ELF-1 (cell line): ENCODE measurements at regions not wholly inside any gene's neighbourhood (a gene's known extent, or its start where the extent isn't known, plus 50 kb on each side); places are given as distances from the start of the nearest gene placed in this dataset.

ENCODE experiments used
- DNase-seq: peaks from one replicate; pipeline ENCODE4 v3.0.0-alpha.2; 2016; ENCODE audit warnings: low read depth, low spot score

DNA sequence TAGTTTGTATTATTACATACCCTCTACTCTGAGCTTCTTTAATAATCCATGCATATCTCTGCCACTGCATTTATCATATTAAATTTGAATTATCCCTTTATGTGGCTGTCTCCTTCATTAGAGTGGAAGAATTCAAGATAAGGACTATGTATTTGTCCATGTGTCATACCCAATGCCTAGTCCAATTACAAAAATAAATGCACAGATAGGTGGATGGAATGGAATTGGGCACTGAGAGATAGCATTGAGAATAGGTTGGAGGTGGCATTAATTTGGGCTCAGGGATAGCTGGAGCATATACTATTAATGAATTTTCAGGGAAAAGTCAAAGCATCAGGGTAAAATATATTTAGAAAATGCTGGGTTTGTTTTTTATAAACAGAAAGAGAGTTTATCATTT, 893.2 kb downstream of the EPHA4 start:
- DNase-seq, result no peak

DNA sequence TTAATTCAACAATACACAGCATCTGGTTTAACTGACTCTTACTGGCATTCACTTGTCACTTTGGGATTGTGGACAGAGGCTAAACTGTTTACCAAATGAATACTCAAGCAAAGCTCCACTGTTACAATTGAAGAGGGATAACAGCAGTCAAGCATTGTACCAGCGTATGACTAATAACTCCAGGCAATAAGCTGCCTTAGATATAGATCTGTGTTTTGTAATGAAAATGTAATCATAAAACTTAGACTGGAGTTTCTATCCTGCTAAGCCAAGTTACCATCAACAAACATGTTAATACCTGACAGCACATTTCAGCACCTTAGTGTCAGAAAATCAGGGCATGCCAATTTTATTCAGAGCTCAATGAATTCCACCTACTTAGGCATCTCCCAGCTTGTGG, 889.5 kb downstream of the EPHA4 start:
- no peak for DNase-seq

DNA sequence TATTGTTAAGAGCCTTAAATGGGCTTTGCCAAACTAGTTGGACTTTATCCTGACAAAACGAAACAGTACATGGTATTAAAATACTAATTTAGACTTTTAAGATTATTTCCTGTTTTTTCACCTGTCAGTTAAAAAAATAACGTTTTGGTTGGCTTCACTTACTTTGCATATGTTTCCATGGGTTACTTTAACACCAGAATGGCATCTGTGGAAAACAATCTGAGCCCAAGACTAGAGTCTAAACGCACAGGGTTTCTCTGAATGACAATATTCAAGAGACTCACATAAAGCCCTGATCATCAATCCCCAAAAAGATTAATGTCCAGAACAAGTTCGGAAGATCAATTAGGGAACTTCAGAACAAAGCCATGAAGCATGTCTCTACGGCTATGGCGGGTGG, 888.0 kb downstream of the EPHA4 start:
- DNase-seq, result no peak

DNA sequence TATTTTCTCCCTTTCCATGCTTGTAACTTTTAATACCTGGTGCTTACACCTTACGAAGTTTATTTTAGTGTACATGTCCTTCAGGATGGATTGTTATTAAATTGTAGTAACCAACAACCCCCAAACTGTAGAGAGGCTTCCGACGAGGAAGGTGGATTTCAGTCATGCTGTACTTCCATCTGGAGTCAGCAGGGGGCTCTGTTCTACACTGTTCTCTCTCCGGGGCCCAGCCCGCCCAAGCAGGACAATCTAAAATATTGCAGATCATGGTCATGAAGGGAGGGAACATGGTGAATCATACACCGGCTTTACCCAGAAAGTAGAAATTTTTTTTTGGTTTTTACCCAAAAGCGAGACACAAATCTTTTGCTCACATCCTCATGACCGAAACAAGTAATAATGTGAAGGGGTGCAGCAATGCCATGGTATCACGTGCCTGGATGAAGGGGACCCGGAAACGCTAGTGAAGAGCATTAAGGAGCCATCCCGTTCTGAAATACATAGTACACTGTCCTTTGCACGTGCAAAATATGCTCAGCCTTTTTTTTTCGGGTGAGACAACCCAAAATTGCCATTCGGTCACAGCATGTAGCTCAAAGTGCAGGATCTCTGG, 884.8 kb downstream of the EPHA4 start:
- peak; percentile 60 for DNase-seq

DNA sequence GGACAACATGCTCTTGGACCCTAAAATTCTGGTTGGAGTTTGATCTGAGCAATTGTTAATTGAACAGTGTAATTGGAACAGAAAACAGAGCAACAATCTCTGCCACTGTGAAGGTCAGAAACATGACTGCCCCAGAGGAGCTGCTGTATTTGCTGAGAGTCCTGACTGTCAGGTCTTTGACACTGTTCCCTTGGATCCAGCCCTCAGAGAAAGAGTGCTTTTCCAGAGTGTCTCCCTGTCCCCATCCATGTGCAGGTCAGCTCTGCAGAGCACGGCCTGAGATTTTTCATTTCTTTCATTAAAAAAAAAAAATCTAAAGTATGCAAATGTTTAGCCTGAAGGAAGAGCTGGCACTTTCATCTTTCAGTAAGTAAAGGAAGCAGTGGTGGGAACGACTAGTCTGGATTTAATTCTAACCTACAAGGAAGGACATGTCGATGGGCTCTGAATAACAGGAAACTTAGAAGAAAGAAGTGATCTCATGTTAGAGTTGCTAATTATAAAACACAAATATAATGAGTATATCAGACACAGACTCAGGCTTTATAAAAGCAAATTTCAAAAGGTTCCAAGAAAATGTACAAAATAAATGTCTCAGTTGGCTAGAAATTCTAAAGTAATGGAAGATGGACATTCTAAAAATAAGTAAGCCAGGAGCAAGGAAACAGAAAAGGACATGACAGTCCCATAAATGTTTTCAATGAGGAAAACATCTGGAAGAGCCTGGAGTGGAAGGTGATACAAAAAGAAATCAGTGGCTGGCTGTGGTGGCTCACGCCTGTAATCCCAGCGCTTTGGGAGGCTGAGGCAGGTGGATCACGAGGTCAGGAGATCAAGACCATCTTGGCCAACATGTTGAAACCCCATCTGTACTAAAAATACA, 876.5 kb downstream of the EPHA4 start:
- DNase-seq, result no peak

DNA sequence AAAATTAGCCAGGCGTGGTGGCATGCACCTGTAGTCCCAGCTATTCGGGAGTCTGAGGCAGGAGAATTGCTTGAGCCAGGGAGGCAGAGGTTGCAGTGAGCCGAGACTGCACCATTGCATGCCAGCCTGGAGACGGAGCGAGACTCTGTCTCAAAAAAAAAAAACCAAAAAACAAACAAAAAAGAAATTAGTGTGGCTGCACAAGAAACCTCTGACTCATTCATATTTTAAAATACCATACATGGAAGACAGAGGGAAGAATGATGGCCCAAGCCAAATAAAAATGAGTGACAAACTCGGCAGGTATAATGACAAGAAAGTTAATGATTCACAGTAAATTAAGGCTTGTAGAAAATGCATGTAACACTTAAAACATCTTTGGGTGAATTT, 875.8 kb downstream of the EPHA4 start:
- DNase-seq, result no peak

DNA sequence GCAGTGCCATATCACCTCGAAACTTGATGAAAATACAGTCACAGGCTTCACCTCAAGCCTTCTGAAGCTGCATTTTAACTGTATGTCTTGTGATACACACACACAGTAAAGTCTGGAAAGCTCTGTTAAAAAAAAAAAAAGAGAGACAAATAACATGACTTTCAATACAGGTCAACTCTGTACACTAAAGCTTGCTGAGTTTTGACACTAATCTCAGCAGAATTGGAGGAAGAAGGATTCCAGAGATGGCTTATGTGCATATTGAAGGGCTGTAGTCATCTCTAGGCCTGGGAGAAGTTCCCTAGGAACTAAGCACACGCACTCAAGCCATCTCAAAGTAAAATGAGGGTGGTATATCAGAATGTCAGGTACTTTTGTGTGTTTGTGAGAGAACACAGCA, 875.1 kb downstream of the EPHA4 start:
- DNase-seq, result no peak

DNA sequence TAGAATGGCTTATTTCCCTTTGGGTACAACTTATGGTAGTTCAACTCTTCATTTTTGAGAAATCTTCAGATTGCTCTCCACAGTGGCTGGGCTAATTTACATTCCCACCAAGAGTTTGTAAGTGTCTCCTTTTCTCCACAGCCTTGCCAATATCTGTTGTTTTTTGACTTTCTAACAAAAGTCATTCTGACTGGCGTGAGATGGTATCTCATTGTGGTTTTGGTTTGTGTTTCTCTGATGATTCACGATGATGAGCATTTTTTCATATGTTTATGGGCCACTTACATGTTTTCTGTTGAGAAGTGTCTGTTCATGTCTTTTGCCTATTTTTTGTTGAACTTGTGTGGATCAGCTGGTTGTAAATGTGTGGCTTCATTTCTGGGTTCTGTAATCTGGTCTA, 871.0 kb downstream of the EPHA4 start:
- no peak for DNase-seq

DNA sequence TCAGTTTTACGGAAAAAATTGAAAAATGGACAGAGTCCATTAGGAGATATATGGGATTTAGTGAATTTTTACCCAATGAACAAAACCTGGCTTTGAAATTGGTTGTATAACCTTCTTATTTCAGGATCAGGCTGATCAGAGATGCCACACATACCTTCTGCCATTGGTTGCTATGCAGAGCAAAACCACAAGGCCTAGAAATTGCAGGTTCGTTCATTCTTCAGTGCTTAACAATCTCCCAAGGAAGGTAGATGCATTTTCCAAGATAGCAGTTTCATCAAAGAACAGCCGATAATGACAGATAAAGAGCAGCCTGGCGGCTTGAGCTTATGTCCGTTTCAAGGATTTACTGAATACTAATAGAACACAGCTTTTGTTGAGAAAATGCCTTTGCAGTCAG, 868.8 kb downstream of the EPHA4 start:
- no peak for DNase-seq

DNA sequence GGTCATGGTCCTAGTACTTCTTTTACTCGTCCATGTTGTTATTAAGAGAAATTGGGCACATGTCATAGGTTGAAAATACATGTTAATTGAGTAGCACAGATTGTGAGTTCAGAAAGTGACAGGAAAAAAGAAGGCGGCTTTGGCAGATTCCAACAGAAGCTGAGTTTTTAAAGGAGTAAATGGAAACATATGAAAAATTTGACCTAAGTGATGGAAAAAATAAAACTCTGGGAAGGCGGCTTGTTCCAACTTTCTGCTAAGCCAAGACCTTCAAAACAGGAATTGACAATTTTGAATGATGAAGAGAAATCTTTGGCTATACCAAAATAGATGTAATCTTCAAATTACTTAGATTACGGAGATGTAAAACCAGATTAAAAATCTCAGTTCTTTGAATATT, 868.0 kb downstream of the EPHA4 start:
- no peak for DNase-seq

DNA sequence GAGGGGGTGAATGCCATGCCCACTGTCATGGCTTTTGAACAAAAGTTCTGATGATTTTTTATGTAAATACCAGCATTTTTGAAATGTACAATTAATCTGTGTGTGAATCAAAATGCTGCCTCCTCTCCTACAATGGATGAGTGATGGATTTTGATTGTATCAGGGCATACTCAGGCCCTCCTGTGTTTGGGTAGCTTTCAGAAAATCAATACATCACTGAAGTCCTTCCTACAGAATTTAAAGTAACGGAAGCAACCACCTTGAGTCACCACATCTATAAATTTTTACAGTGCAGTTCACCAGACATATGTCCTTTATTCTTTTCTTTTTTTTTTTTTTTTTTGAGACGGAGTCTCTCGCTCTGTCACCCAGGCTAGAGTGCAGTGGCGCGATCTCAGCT, 867.3 kb downstream of the EPHA4 start:
- DNase-seq, result no peak

DNA sequence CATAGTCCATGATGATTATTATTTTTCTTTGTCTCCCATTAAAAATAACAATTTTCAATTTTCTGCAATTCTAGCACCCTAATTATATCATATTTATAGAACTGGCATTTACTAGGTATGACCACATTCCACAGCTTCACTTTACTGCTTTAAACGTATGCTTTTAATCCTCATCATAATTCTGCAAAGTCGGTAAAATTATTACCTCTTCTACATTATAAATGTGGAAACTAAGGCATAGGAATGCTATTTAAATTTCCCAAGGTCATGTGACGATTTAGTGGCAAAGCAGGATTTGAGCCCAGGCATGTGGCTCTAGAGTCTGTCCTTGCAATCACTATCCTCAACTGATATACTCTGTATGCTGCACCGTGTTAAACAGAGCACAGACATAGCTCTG, 866.4 kb downstream of the EPHA4 start:
- DNase-seq, result no peak

DNA sequence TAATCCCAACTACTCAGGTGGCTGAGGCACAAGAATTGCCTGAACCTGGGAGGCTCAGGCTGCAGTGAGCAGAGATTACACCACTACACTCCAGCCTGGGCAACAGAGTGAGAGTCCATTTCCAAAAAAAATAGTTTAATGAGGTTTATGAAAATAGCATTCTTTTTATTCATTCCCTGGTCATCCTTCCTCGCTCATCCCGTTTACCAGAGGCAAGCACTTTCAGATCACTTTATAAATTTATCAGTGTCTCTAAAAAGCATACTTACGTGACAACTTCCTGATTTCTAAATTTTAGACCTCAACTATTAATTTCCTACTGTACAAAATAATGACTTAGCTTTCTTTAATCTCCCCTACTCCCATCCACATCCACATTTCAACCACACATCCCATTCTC, 864.8 kb downstream of the EPHA4 start:
- DNase-seq, result no peak

DNA sequence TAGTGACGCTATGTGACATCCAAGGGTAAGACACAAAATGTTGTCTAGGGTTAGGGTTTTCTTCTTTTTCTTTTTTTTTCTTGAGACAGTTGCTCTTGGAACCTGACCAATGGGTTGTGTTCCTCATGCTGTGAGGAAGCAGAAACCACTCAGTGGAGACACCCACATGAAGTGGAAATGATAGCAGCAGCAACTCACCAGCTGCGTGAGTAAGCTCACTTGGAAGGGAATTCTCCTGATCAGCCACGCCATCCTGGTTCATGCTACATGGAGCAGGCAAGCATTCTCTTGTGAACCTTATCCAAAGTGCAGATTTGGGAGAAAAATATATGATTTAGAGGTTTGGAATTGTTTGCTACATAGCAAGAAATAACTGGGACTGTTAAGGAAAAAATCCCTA, 863.7 kb downstream of the EPHA4 start:
- no peak for DNase-seq

DNA sequence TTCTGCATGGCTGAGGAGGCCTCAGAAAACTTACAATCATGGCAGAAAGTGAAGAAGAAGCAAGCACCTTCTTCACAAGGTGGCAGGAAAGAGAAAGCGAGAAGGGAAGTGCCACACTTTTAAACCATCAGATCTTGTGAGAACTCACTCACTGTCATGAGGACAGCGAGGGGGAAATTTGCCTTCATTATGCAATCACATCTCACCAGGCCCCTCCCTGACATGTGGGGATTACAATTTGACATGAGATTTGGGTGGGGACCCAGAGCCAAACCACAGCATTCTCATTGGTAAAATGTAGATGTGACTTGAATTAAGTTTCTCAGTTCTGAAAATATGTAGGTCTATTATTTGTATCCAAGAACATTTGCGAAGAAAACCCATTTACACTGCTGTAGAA, 854.8 kb downstream of the EPHA4 start:
- DNase-seq, result no peak

DNA sequence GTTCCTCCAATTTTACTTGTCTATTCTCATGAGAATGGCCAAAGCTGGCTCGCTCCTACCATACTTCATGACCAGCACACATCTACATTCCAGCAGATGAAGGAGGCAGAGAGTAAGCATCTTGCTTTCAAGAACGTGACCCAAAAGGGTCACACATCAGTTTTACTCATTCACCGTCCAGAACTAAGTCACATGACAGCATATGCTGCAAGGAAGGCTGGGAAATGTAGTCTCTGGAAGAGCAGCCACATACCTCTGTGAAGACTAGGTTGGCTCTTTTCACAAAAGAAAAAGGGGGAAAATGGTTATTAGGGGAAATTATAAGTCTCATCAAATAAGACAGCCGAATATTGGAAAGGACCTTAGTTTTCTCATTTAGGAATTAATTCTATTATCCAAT, 835.3 kb downstream of the EPHA4 start:
- DNase-seq, result peak; percentile 2

DNA sequence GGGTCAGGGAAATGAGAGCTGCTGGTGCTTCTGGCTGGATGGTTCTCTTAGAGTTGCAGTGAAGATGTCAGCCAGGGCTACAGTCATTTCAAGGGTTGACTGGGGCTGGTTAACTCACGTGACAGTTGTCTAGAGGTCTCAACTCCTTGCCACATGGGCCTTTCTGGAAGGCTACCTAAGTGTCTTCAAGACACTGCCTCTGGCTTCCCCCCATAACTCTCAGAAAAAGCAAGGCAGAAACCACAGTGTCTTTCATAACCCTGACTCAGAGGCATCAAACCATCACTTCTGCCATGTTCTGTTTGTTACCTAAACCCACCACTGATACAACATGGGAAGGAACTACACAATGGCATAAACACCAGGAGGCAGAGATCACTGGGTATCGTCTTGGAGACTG, 828.9 kb downstream of the EPHA4 start:
- DNase-seq, result no peak

DNA sequence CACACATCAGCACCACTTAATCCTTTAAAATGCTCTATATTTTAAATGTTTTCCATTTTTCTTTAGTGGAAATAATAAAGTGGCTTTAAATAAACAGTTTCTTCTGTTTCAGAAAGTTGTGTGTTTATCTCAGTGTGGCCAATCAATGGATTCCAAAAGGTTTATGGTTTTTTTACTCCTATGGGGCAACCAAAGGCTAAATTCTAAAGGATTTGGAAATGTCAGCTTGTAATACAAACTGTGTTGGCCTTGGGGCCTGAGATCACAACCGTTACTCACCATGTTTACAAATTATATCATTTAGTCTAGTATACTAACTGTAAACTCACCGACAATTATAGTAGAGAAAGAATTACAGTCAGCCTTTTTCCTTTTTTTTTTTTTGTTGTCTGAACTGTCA, 827.2 kb downstream of the EPHA4 start:
- DNase-seq, result no peak

DNA sequence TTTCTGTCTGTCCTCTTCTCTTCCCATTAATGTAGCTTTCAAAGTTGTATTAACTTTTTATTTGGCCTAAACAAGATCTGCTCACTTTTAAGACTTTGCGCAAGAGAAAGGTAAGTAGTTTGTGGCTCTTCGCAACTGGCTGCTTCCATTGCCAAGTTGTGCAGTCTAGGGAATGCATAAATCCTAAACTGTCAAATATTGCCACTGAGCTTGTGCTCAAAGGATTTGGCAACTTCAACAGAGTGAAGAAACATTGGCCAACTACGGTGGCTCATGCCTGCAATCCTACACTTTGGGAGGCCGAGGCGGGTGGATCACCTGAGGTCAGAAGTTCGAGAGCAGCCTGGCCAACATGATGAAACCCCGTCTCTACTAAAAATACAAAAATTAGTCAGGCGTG, 826.4 kb downstream of the EPHA4 start:
- DNase-seq, result no peak

DNA sequence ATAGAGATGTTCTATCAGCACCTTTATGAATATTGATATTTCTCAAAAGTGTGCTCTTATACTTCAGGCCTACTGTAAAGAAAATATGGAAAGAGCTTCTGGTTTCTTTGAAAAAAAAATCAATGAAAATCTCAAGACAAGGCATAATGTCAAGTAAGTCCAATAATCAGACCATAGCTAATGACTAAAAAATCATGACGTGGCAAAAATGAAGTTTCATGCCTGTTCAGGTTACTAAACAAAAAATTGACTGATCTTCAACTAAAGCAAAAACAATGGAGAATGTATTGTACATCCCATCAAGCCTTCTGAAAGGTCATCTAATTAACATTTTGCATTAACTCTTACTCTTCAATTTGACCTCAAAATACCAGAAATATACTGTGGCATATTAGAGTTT, 824.4 kb downstream of the EPHA4 start:
- no peak for DNase-seq

DNA sequence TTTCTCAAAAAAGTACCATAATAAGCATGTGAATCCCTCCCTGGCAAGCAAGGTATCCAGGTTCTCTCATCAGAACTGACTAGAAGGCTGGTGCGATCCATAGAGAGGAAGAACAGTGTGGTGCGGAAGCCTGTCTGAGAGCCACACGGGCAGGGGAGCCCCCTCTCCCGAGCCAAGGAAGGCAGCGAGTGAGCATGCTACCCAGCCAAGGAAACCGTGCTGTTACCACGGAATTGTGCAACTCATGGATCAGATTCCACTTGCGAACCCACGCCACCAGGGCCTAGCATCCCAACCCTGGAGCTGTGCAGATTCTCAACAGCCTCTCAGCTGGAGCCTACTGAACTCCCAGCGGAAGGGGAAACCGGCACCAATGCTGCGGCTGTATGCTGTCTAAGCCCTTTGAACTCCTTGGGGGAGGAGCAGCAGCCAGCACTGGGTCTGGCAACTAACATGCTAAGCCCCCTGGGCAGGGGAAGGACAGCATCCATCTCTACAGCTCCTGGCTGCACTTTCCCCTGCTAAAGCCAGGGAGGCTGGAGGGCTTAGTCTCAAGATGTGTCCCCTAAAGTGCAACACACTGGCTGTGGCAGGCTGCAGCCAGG, 823.1 kb downstream of the EPHA4 start:
- DNase-seq, result peak; percentile 81

DNA sequence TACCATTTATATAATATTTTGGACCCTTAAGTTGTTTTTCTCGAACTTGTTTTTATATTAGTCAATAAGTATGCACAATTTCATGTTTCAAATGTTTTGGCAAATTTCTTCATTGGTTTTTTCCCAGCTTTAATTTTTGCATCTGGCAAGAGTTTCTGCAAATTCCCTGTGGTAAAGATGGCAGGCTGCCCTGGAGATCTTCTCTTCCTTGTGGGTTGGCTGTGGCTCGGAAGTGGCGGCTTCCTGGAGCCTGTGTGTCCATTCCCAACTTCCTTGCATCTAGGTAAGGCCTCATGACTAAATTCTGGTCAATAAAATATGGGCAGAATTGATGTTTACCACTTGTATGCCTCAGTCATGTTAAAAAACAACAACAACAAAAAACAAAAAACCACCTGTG, 818.6 kb downstream of the EPHA4 start:
- no peak for DNase-seq

DNA sequence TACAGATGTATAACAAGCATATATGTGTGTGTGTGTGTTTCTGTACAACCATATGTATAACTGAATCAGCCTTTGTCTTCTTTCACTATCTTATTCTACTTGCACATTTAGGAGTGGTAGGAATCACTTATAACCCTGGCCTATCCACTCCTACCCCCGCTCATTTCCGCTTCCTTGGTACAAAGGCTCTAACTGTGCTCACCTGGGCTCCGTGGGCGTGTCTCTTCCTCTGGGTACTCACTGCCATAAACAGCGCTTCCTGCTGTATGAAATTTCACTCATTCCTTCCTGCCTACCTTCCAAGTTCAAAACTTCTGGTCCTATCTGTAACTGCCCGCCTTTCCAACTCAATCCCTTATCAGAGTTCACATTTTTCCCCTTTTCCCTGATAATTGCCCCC, 815.5 kb downstream of the EPHA4 start:
- DNase-seq, result no peak
